Psoas muscle (tissue), 7 donors: ENCODE measurements at regions not wholly inside any gene's neighbourhood (a gene's known extent, or its start where the extent isn't known, plus 50 kb on each side); places are given as distances from the start of the nearest gene placed in this dataset.

ENCODE experiments used
- ATAC-seq, 4 donors: fragments of 200-7000 bp; cut with Tn5 transposase; one replicate each; pipeline ENCODE4 v1.9.1; 2020; ENCODE audit warnings: moderate library complexity in 3 of 4, mild to moderate bottlenecking in 2 of 4
- DNase-seq, 2 donors: peaks; one replicate each; pipeline ENCODE4 v3.0.0-alpha.2; 2020
- H3K27ac ChIP-seq: fragments of 200-600 bp; one replicate; pipeline ENCODE4 v1.8.0; 2022
- H3K27me3 ChIP-seq, 3 donors: fragments of 200-600 bp in 1 of 3; one replicate each; pipeline versions ENCODE4 v1.6.1 to v1.8.0; 2013 to 2022; ENCODE audit warnings: low read length in 2 of 3, mild to moderate bottlenecking in 2 of 3, moderate library complexity in 1 of 3; ENCODE audit not compliant: insufficient read depth in 3 of 3
- H3K36me3 ChIP-seq, 2 donors: fragments of 200-600 bp in 1 of 2; one replicate each; pipeline versions ENCODE4 v1.6.1 to v1.8.0; 2013 to 2022; ENCODE audit warnings: low read depth in 1 of 2, mild to moderate bottlenecking in 1 of 2, moderate library complexity in 1 of 2; ENCODE audit not compliant: insufficient read depth in 1 of 2
- H3K4me1 ChIP-seq: fragments of 200-600 bp; one replicate; pipeline ENCODE4 v1.8.0; 2022
- H3K4me3 ChIP-seq: fragments of 200-600 bp; one replicate; pipeline ENCODE4 v1.8.0; 2022; ENCODE audit warnings: mild to moderate bottlenecking
- H3K9me3 ChIP-seq: fragments of 200-600 bp; one replicate; pipeline ENCODE4 v1.8.0; 2022
- WGBS, 3 donors: extraction: QIAGEN DNeasy Blood & Tissue Kit; methylation state at CpG; one replicate each; pipeline versions ENCODE4 v1.1.6 to v1.1.7; 2013; 5-methylcytosine and 5-hydroxymethylcytosine counted together
- intact Hi-C, 2 donors: fragments of 100-400 bp; cut with DNase I; formaldehyde crosslinking; loops; one replicate each; pipeline versions ENCODE4 v1.11.0 to v1.14.2; 2022
- TF ChIP-seq, protein P1 (sequence below): fragments of 200-600 bp; IDR thresholded peaks from one replicate; pipeline ENCODE4 v1.8.0; 2022; ENCODE audit warnings: antibody characterized with exemption
- donor health status: healthy with polysubstance abuse.
- donor health status: DM: no; HTN: no; CAD: no; lungs with moderate emphysema.
- donor health status: Bipolar disorder and iron deficiency.
- donor health status: healthy.
- donor health status: DM: yes; HTN: yes; CAD: no.
- donor health status: DM: no; HTN: no; CAD: no.
- donor health status: DM: yes; HTN: yes; CAD: no.

DNA sequence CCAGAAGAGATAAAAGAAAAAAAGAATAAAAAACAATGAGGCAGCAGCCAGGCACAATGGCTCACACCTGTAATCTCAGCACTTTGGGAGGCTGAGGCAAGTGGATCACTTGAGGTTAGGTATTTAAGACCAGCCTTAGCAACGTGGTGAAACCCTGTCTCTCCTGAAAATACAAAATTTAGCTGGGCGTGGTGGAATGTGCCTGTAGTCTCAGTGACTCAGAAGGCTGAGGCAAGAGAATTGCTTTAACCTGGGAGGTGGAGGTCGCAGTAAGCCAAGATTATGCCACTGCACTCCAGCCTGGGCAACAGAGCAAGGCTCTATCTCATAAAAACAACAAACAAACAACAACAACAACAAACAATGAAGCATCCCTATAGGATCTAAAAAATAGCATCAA, 121.5 kb downstream of the HMHB1 start:
- TF ChIP-seq, protein P1, sequence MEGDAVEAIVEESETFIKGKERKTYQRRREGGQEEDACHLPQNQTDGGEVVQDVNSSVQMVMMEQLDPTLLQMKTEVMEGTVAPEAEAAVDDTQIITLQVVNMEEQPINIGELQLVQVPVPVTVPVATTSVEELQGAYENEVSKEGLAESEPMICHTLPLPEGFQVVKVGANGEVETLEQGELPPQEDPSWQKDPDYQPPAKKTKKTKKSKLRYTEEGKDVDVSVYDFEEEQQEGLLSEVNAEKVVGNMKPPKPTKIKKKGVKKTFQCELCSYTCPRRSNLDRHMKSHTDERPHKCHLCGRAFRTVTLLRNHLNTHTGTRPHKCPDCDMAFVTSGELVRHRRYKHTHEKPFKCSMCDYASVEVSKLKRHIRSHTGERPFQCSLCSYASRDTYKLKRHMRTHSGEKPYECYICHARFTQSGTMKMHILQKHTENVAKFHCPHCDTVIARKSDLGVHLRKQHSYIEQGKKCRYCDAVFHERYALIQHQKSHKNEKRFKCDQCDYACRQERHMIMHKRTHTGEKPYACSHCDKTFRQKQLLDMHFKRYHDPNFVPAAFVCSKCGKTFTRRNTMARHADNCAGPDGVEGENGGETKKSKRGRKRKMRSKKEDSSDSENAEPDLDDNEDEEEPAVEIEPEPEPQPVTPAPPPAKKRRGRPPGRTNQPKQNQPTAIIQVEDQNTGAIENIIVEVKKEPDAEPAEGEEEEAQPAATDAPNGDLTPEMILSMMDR, result no peak
- Histone ChIP-seq H3K27me3 (no peaks in the 10 kb centered on the region), H3K9me3 (peaks cover 18% of the 10 kb centered on the region), H3K4me1 (peaks cover 4% of the 10 kb centered on the region), H3K4me3 (no peak overlapping the region), H3K27ac (no peak overlapping the region), H3K36me3 (no peaks in the 10 kb centered on the region)
- ATAC-seq (no peak), DNase-seq (no peak)
- 73 to 83% (median 83%) methylated on average over 3 of the region's 3 CpGs for WGBS, 3 donors
- intact Hi-C loops, result no loop called here

DNA sequence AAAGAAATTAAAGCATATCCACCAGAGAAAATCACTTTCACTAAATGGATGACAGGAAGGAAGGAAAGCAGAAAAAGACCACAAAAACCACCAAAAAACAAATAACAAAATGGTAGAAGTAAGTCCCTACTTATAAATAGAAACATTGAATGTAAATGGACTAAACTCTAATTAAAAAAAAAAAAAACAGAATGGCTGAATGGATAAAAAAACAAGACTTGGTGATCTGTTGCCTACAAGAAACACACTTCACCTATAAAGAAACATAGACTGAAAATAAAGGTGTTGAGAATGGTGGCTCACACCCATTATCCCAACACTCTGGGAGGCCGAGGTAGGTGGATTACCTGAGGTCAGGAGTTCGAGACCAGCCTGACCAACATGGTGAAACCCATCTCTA, 122.9 kb downstream of the HMHB1 start:
- Histone ChIP-seq H3K4me3 (no peak overlapping the region), H3K27ac (no peak overlapping the region), H3K36me3 (no peaks in the 10 kb centered on the region), H3K4me1 (peaks cover 4% of the 10 kb centered on the region), H3K9me3 (peaks cover 18% of the 10 kb centered on the region), H3K27me3 (no peaks in the 10 kb centered on the region)
- TF ChIP-seq, protein P1, result no peak
- WGBS, 3 donors, result 82 to 88% (median 86%) methylated on average over 2 of the region's 2 CpGs
- intact Hi-C loops, result no loop called here
- DNase-seq (no peak), ATAC-seq (no peak)

- Histone ChIP-seq H3K4me1 (no peaks in the 10 kb centered on the region), H3K36me3 (no peaks in the 10 kb centered on the region), H3K9me3 (peaks cover 30% of the 10 kb centered on the region), H3K27ac (no peak overlapping the region), H3K27me3 (no peaks in the 10 kb centered on the region), H3K4me3 (no peak overlapping the region)
- intact Hi-C loops, result no loop called here
- TF ChIP-seq, protein P1, result no peak
- ATAC-seq, result no peak
- no peak for DNase-seq
Measured at GRCh38 chr5:143938230-143938629, 126.3 kb downstream of the HMHB1 start.

- H3K27ac ChIP-seq, result no peak overlapping the region
- DNase-seq, result no peak
- intact Hi-C loops, result no loop called here
- ATAC-seq, result no peak
- no peak overlapping the region for H3K4me3 ChIP-seq
- TF ChIP-seq, protein P1, result no peak
- H3K36me3 ChIP-seq, result no peaks in the 10 kb centered on the region
- H3K27me3 ChIP-seq, result no peaks in the 10 kb centered on the region
- peaks cover 20% of the 10 kb centered on the region for H3K9me3 ChIP-seq
- WGBS, 3 donors, result 85 to 96% (median 85%) methylated on average over 1 of the region's 1 CpG
- no peaks in the 10 kb centered on the region for H3K4me1 ChIP-seq
Measured at GRCh38 chr5:143946837-143947236, 134.9 kb downstream of the HMHB1 start.

DNA sequence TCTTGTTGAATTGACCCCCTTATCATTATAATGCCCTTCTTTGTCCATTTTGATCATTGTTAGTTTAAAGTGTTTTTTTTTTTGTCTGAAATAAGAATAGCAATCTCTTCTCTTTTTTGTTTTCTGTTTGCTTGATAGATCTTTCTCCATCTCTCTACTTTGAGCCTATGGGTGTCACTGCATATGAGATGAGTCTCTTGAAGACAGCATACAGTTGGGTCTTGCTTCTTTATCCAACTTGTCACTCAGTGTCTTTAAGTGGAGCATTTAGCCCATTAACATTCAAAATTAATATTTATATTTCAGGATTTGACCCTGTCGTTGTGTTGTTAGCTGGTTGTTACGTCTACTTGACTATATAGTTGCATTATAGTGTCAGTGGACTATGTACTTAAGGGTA, 135.4 kb downstream of the HMHB1 start:
- H3K27me3 ChIP-seq, result no peaks in the 10 kb centered on the region
- H3K36me3 ChIP-seq, result no peaks in the 10 kb centered on the region
- no peaks in the 10 kb centered on the region for H3K4me1 ChIP-seq
- H3K9me3 ChIP-seq, result peaks cover 18% of the 10 kb centered on the region
- WGBS, 3 donors, result 82 to 95% (median 91%) methylated on average over 2 of the region's 2 CpGs
- TF ChIP-seq, protein P1, result no peak
- H3K4me3 ChIP-seq, result no peak overlapping the region
- no peak overlapping the region for H3K27ac ChIP-seq
- intact Hi-C loops, result no loop called here
- ATAC-seq (no peak), DNase-seq (no peak)
